B cell (primary cell): ENCODE measurements at regions not wholly inside any gene's neighbourhood (a gene's known extent, or its start where the extent isn't known, plus 50 kb on each side); places are given as distances from the start of the nearest gene placed in this dataset.

Experiments
- ATAC-seq: fragments of 200-7000 bp; cut with Tn5 transposase; one replicate; pipeline ENCODE4 v1.10.0; 2021; ENCODE audit warnings: low read depth, mild to moderate bottlenecking, moderate number of reproducible peaks, moderate library complexity
- CTCF ChIA-PET: fragments of 350-600 bp; sonication (Branson Sonifier 250); formaldehyde crosslinking; loops from one replicate; lab custom pipeline; 2021; ENCODE audit warnings: antibody characterized with exemption, inconsistent platforms; lab: Charles Lee
- POLR2A ChIA-PET: fragments of 350-600 bp; sonication (Branson Sonifier 250); formaldehyde crosslinking; loops from one replicate; lab custom pipeline; 2021; ENCODE audit warnings: antibody characterized with exemption; lab: Charles Lee
- DNase-seq: peaks from one replicate; pipeline ENCODE4 v3.0.0; 2013
- H2AFZ ChIP-seq: 2 replicates; pipeline ENCODE4 v1.6.1; 2012; ENCODE audit warnings: mild to moderate bottlenecking, low read depth, low read length; ENCODE audit not compliant: insufficient read depth, poor library complexity, severe bottlenecking
- H3K27ac ChIP-seq, 2 donors: 1 replicate in 1 of 2; 2 replicates in 1 of 2; pipeline ENCODE4 v1.5.1; 2012 to 2013; ENCODE audit warnings: low read length in 2 of 2, mild to moderate bottlenecking in 2 of 2, moderate library complexity in 1 of 2
- H3K27me3 ChIP-seq, 4 experiments: fragments of 200-600 bp in 1 of 4; sonication (generic) in 1 of 4; replicated peaks in 1 of 4; 1 replicate in 2 of 4; 2 replicates in 2 of 4; pipeline versions ENCODE4 v1.6.1 to v1.7.0; 2013 to 2016; ENCODE audit warnings: low read length in 3 of 4, mild to moderate bottlenecking in 2 of 4, mixed read lengths in 1 of 4, moderate library complexity in 1 of 4; ENCODE audit not compliant: insufficient read depth in 4 of 4, control insufficient read depth in 3 of 4; ENCODE audit errors: control extremely low read depth in 1 of 4
- H3K36me3 ChIP-seq, 2 experiments: replicated peaks in 1 of 2; 1 replicate in 1 of 2; 2 replicates in 1 of 2; pipeline versions ENCODE4 v1.6.1 to v1.7.1; 2013; ENCODE audit warnings: low read length in 1 of 2; ENCODE audit not compliant: insufficient read depth in 2 of 2, control insufficient read depth in 1 of 2; ENCODE audit errors: control extremely low read depth in 1 of 2, extremely low read depth in 1 of 2
- H3K4me1 ChIP-seq, 2 donors: fragments of 200-600 bp in 1 of 2; sonication (generic) in 1 of 2; 1 replicate in 1 of 2; 2 replicates in 1 of 2; pipeline versions ENCODE4 v1.5.1 to v1.6.1; 2013 to 2017; ENCODE audit warnings: low read length in 2 of 2; ENCODE audit not compliant: control insufficient read depth in 2 of 2, insufficient read depth in 2 of 2
- H3K4me2 ChIP-seq: replicated peaks from 2 replicates; pipeline ENCODE3; 2012; ENCODE audit warnings: mild to moderate bottlenecking, low read depth, low read length; ENCODE audit not compliant: poor library complexity, severe bottlenecking
- H3K4me3 ChIP-seq, 5 experiments: fragments of 200-600 bp in 1 of 5; sonication (generic) in 1 of 5; 1 replicate in 3 of 5; 2 replicates in 2 of 5; pipeline versions ENCODE4 v1.5.1 to v1.7.0; 2011 to 2016; ENCODE audit warnings: low read length in 4 of 5, mild to moderate bottlenecking in 4 of 5, low read depth in 2 of 5, control low read depth in 1 of 5, moderate library complexity in 1 of 5; ENCODE audit not compliant: insufficient read depth in 1 of 5; ENCODE audit errors: control extremely low read depth in 1 of 5, extremely low read depth in 1 of 5
- H3K79me2 ChIP-seq: fragments of 200-600 bp; sonication (generic); one replicate; pipeline ENCODE4 v1.6.0; 2016; ENCODE audit warnings: low read length; ENCODE audit not compliant: control insufficient read depth, insufficient read depth
- H3K9ac ChIP-seq: fragments of 200-600 bp; sonication (generic); 2 replicates; pipeline ENCODE4 v1.6.1; 2017; ENCODE audit warnings: mild to moderate bottlenecking, low read length, moderate library complexity
- H3K9me3 ChIP-seq, 3 donors: one replicate each; pipeline versions ENCODE4 v1.6.1 to v1.7.1; 2013; ENCODE audit warnings: low read length in 2 of 3; ENCODE audit not compliant: control insufficient read depth in 2 of 3, insufficient read depth in 1 of 3; ENCODE audit errors: control extremely low read depth in 1 of 3
- H4K20me1 ChIP-seq: 2 replicates; pipeline ENCODE4 v1.6.0; 2012; ENCODE audit warnings: mild to moderate bottlenecking, low read length; ENCODE audit not compliant: insufficient read depth, control insufficient read depth, poor library complexity, severe bottlenecking
- H3K27ac Mint-ChIP-seq: one replicate; pipeline ENCODE4 v1.8.0; 2021; ENCODE audit warnings: mixed read lengths
- H3K27me3 Mint-ChIP-seq: one replicate; pipeline ENCODE4 v1.8.0; 2021; ENCODE audit warnings: mixed read lengths
- H3K4me1 Mint-ChIP-seq: one replicate; pipeline ENCODE4 v1.8.0; 2021; ENCODE audit warnings: mixed read lengths
- H3K4me3 Mint-ChIP-seq: one replicate; pipeline ENCODE4 v1.8.0; 2021; ENCODE audit warnings: mixed read lengths
- H3K9me3 Mint-ChIP-seq: one replicate; pipeline ENCODE4 v1.8.0; 2022; ENCODE audit warnings: mixed read lengths; ENCODE audit not compliant: insufficient read depth
- EZH2 ChIP-seq: IDR thresholded peaks from 2 replicates; pipeline ENCODE4 v1.6.1; 2012; ENCODE audit warnings: borderline replicate concordance, low read depth, mild to moderate bottlenecking, moderate library complexity, low read length; ENCODE audit not compliant: insufficient read depth, poor library complexity, severe bottlenecking
- WGBS: methylation state at CpG from one replicate; pipeline ENCODE4 v1.1.5; 2013; ENCODE audit warnings: missing lambda C conversion rate; ENCODE audit not compliant: insufficient coverage; 5-methylcytosine and 5-hydroxymethylcytosine counted together
- intact Hi-C: fragments of 100-400 bp; cut with micrococcal nuclease; formaldehyde crosslinking; loops from one replicate; pipeline ENCODE4 v1.10.0; 2022
- TF ChIP-seq, protein P1 (sequence below): fragments of 200-600 bp; IDR thresholded peaks from one replicate; pipeline ENCODE4 v1.8.0; 2022; ENCODE audit warnings: antibody characterized with exemption, mild to moderate bottlenecking

DNA sequence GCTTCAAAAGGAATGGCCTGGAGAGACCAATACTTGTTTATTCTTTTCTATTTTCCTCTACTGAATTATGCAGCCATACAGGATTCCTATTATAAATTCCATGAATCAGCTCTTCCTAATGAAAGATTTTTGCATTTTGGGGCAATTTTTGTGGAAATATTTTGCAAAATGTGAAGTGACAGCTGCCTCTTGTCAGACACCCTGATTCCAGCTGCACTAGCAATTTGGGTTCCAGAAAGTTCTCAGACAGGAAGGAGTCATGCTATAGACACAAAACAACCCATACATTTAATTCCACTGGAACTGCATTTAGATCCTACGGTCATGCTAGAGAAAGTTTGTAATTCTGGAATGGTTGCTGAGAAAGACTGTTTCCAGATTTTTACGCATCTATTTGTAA is 119.5 kb downstream of the XCL2 start:
- H3K4me1 Mint-ChIP-seq, result no peaks in the 10 kb centered on the region
- no peak overlapping the region for H3K4me2 ChIP-seq
- H4K20me1 ChIP-seq, result no peaks in the 10 kb centered on the region
- H3K4me3 Mint-ChIP-seq, result no peak overlapping the region
- H3K9ac ChIP-seq, result no peak overlapping the region
- POLR2A ChIA-PET, result no interaction called here
- 100% methylated on average over 1 of the region's 2 CpGs for WGBS
- no peak overlapping the region for H3K27ac ChIP-seq
- no peaks in the 10 kb centered on the region for H3K4me1 ChIP-seq
- H3K36me3 ChIP-seq, result no peaks in the 10 kb centered on the region
- H3K27me3 ChIP-seq, result no peaks in the 10 kb centered on the region
- no peak for DNase-seq
- peaks cover 22% of the 10 kb centered on the region for H3K27me3 Mint-ChIP-seq
- no peaks in the 10 kb centered on the region for H3K9me3 Mint-ChIP-seq
- no peaks in the 10 kb centered on the region for H3K79me2 ChIP-seq
- H3K27ac Mint-ChIP-seq, result no peak overlapping the region
- CTCF ChIA-PET, result no interaction called here
- intact Hi-C loops, result no loop called here
- no peaks in the 10 kb centered on the region for H3K9me3 ChIP-seq
- ATAC-seq, result no peak
- no peak overlapping the region for H2AFZ ChIP-seq
- no peak overlapping the region for H3K4me3 ChIP-seq
- TF ChIP-seq EZH2, result no peak
- TF ChIP-seq, protein P1, sequence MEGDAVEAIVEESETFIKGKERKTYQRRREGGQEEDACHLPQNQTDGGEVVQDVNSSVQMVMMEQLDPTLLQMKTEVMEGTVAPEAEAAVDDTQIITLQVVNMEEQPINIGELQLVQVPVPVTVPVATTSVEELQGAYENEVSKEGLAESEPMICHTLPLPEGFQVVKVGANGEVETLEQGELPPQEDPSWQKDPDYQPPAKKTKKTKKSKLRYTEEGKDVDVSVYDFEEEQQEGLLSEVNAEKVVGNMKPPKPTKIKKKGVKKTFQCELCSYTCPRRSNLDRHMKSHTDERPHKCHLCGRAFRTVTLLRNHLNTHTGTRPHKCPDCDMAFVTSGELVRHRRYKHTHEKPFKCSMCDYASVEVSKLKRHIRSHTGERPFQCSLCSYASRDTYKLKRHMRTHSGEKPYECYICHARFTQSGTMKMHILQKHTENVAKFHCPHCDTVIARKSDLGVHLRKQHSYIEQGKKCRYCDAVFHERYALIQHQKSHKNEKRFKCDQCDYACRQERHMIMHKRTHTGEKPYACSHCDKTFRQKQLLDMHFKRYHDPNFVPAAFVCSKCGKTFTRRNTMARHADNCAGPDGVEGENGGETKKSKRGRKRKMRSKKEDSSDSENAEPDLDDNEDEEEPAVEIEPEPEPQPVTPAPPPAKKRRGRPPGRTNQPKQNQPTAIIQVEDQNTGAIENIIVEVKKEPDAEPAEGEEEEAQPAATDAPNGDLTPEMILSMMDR, result no peak

DNA sequence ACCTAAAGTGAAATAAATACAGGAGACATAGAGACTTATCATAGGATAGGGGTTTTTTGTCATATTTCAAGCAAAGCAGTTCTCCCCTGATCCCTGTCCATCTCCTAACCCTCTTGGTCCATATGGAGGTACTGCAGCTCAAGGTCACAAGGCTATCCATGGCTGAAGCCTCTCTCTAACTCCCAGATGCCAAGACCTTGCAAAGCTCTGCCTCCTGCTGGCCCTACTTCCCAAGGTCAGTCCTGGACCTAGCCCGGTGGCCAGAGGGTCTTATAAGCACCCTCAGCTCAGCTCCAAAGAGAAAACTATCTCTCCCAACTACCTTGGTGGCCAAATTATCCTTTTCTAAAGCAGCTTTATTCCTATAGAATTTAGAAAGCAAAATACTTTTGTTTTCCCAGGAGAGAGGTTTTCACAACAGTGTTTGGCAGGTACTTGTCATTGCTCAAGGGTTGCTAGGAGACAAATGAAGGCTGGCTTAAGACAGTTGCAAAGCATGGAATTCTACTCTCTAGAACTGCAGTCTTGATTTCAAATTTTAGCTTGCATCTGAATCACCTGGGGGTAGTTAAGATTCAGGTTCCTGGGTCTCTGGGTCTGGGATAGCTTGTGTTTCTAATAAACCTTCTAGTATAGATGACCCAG is 121.5 kb downstream of the XCL2 start:
- ATAC-seq (no peak), DNase-seq (no peak)
- peaks cover 22% of the 10 kb centered on the region for H3K27me3 Mint-ChIP-seq
- 67% methylated on average over 1 of the region's 1 CpG for WGBS
- ChIA-PET POLR2A (no interaction called here), CTCF (no interaction called here)
- H2AFZ ChIP-seq, result no peak overlapping the region
- H3K9me3 Mint-ChIP-seq, result no peaks in the 10 kb centered on the region
- H3K27ac Mint-ChIP-seq, result no peak overlapping the region
- no peaks in the 10 kb centered on the region for H3K4me1 Mint-ChIP-seq
- no peak overlapping the region for H3K4me3 ChIP-seq
- H3K4me1 ChIP-seq, result no peaks in the 10 kb centered on the region
- no peak overlapping the region for H3K9ac ChIP-seq
- no peak overlapping the region for H3K4me3 Mint-ChIP-seq
- intact Hi-C loops, result no loop called here
- no peaks in the 10 kb centered on the region for H4K20me1 ChIP-seq
- no peaks in the 10 kb centered on the region for H3K79me2 ChIP-seq
- no peaks in the 10 kb centered on the region for H3K9me3 ChIP-seq
- H3K27me3 ChIP-seq, result no peaks in the 10 kb centered on the region
- no peak overlapping the region for H3K27ac ChIP-seq
- TF ChIP-seq, protein P1, result no peak
- no peak for TF ChIP-seq EZH2
- H3K4me2 ChIP-seq, result no peak overlapping the region
- H3K36me3 ChIP-seq, result no peaks in the 10 kb centered on the region
